H1 (cell line): ENCODE measurements at regions not wholly inside any gene's neighbourhood (a gene's known extent, or its start where the extent isn't known, plus 50 kb on each side); places are given as distances from the start of the nearest gene placed in this dataset.

Source experiments
- CTCF ChIA-PET: fragments of 300-600 bp; sonication (Branson Sonifier 250); formaldehyde crosslinking; loops from one replicate; lab custom pipeline; 2021; ENCODE audit not compliant: partially characterized antibody; lab: Charles Lee
- POLR2A ChIA-PET: fragments of 300-600 bp; sonication (Branson Sonifier 250); formaldehyde crosslinking; loops from one replicate; lab custom pipeline; 2021; ENCODE audit warnings: inconsistent platforms; ENCODE audit not compliant: partially characterized antibody; lab: Charles Lee
- DNase-seq, 2 experiments: peaks; one replicate each; pipeline versions ENCODE4 v3.0.0 to v3.0.0-alpha.2; 2010 to 2022; ENCODE audit warnings: low spot score in 2 of 2, low read depth in 1 of 2, mixed read lengths in 1 of 2
- FAIRE-seq: peaks from 2 replicates; lab custom pipeline; 2011; peaks lifted over from hg19 to GRCh38; lab: Jason Lieb, UNC
- H2AFZ ChIP-seq: 2 replicates; pipeline ENCODE4 v1.8.1; 2012; ENCODE audit warnings: low read length, inconsistent platforms
- H2AK5ac ChIP-seq: 2 replicates; pipeline ENCODE4 v1.6.1; 2013; ENCODE audit warnings: low read depth, low read length
- H2BK120ac ChIP-seq: replicated peaks from 2 replicates; pipeline ENCODE3; 2013; ENCODE audit warnings: low read depth, low read length, inconsistent platforms
- H2BK12ac ChIP-seq: 2 replicates; pipeline ENCODE4 v1.6.1; 2013; ENCODE audit warnings: low read depth, low read length
- H2BK15ac ChIP-seq: 2 replicates; pipeline ENCODE4 v1.6.1; 2013; ENCODE audit warnings: low read length
- H2BK20ac ChIP-seq: 2 replicates; pipeline ENCODE4 v1.6.1; 2013; ENCODE audit warnings: low read length
- H2BK5ac ChIP-seq: 2 replicates; pipeline ENCODE4 v1.6.1; 2013; ENCODE audit warnings: low read depth, low read length
- H3K14ac ChIP-seq: 2 replicates; pipeline ENCODE4 v1.6.1; 2013; ENCODE audit warnings: inconsistent platforms; ENCODE audit not compliant: insufficient read length
- H3K18ac ChIP-seq: 2 replicates; pipeline ENCODE4 v1.6.1; 2013; ENCODE audit warnings: low read length; ENCODE audit errors: extremely low read depth
- H3K23ac ChIP-seq: 2 replicates; pipeline ENCODE4 v1.6.1; 2013; ENCODE audit warnings: inconsistent platforms; ENCODE audit not compliant: insufficient read length
- H3K23me2 ChIP-seq: 2 replicates; pipeline ENCODE4 v1.6.1; 2013; ENCODE audit warnings: low read depth, low read length
- H3K27ac ChIP-seq: 2 replicates; pipeline ENCODE4 v1.6.1; 2011; ENCODE audit warnings: low read depth, low read length, inconsistent platforms
- H3K27me3 ChIP-seq, 4 experiments: replicated peaks in 1 of 4; 1 replicate in 1 of 4; 2 replicates in 3 of 4; pipeline versions ENCODE4 v1.6.1 to v1.8.1; 2011 to 2013; ENCODE audit warnings: low read length in 3 of 4, mild to moderate bottlenecking in 3 of 4, inconsistent platforms in 2 of 4, mixed read lengths in 2 of 4, moderate library complexity in 1 of 4; ENCODE audit not compliant: control insufficient read depth in 3 of 4, insufficient read depth in 3 of 4; ENCODE audit errors: extremely low read depth in 1 of 4
- H3K36me3 ChIP-seq, 4 experiments: 2 replicates each; pipeline versions ENCODE4 v1.6.1 to v1.8.1; 2011 to 2013; ENCODE audit warnings: mild to moderate bottlenecking in 4 of 4, low read length in 3 of 4, moderate library complexity in 2 of 4, control low read depth in 1 of 4, inconsistent platforms in 1 of 4; ENCODE audit not compliant: insufficient read depth in 4 of 4, control insufficient read depth in 2 of 4
- H3K4ac ChIP-seq: replicated peaks from 2 replicates; pipeline ENCODE3; 2013; ENCODE audit warnings: low read length, low read depth, mixed read lengths, inconsistent platforms; ENCODE audit not compliant: insufficient read length
- H3K4me1 ChIP-seq, 4 experiments: replicated peaks in 1 of 4; 1 replicate in 1 of 4; 2 replicates in 3 of 4; pipeline versions ENCODE4 v1.6.1 to v1.8.1; 2011 to 2013; ENCODE audit warnings: low read length in 3 of 4, inconsistent platforms in 2 of 4, mixed read lengths in 1 of 4; ENCODE audit not compliant: insufficient read depth in 4 of 4, control insufficient read depth in 3 of 4
- H3K4me2 ChIP-seq, 2 experiments: 2 replicates each; pipeline versions ENCODE4 v1.6.1 to v1.8.1; 2011 to 2013; ENCODE audit warnings: low read depth in 2 of 2, low read length in 2 of 2, control low read depth in 1 of 2, inconsistent platforms in 1 of 2, mild to moderate bottlenecking in 1 of 2; ENCODE audit not compliant: insufficient read depth in 1 of 2
- H3K4me3 ChIP-seq, 4 experiments: fragments of 200-600, 300-600 bp in 1 of 4; sonication (generic), shearing (Covaris generic), sonication (Bioruptor Twin) in 1 of 4; 2 replicates each; pipeline versions ENCODE4 v1.5.1 to v1.8.1; 2011 to 2016; ENCODE audit warnings: low read length in 4 of 4, low read depth in 3 of 4, control low read depth in 2 of 4, inconsistent platforms in 2 of 4, mild to moderate bottlenecking in 2 of 4, mixed read lengths in 1 of 4, moderate library complexity in 1 of 4; ENCODE audit not compliant: insufficient read depth in 2 of 4; ENCODE audit errors: extremely low read depth in 1 of 4
- H3K56ac ChIP-seq: replicated peaks from 2 replicates; pipeline ENCODE3; 2013; ENCODE audit warnings: low read depth, mild to moderate bottlenecking, mixed read lengths, low read length, inconsistent platforms; ENCODE audit not compliant: insufficient read length
- H3K79me1 ChIP-seq: 2 replicates; pipeline ENCODE4 v1.6.1; 2013; ENCODE audit warnings: low read depth, low read length, control low read depth
- H3K79me2 ChIP-seq, 2 experiments: 2 replicates each; pipeline versions ENCODE4 v1.6.1 to v1.8.1; 2012 to 2013; ENCODE audit warnings: low read length in 2 of 2, mild to moderate bottlenecking in 2 of 2, inconsistent platforms in 1 of 2; ENCODE audit not compliant: insufficient read depth in 2 of 2, control insufficient read depth in 1 of 2
- H3K9ac ChIP-seq, 4 experiments: replicated peaks in 1 of 4; 1 replicate in 1 of 4; 2 replicates in 3 of 4; pipeline versions ENCODE4 v1.6.1 to v1.8.1; 2011 to 2013; ENCODE audit warnings: low read depth in 3 of 4, low read length in 3 of 4, control low read depth in 2 of 4, mild to moderate bottlenecking in 2 of 4, moderate library complexity in 2 of 4, inconsistent platforms in 1 of 4; ENCODE audit errors: extremely low read depth in 1 of 4
- H3K9me3 ChIP-seq, 2 experiments: 2 replicates each; pipeline versions ENCODE4 v1.6.1 to v1.8.1; 2012 to 2013; ENCODE audit warnings: mild to moderate bottlenecking in 2 of 2, moderate library complexity in 2 of 2, control low read depth in 1 of 2, inconsistent platforms in 1 of 2, low read depth in 1 of 2, low read length in 1 of 2, mixed read lengths in 1 of 2; ENCODE audit not compliant: insufficient read depth in 2 of 2
- H4K20me1 ChIP-seq, 2 experiments: replicated peaks in 1 of 2; 2 replicates each; pipeline versions ENCODE3 to v1.8.1; 2011 to 2013; ENCODE audit warnings: inconsistent platforms in 2 of 2, low read length in 2 of 2, mild to moderate bottlenecking in 1 of 2; ENCODE audit not compliant: insufficient read depth in 2 of 2, control insufficient read depth in 1 of 2
- H4K5ac ChIP-seq: 2 replicates; pipeline ENCODE4 v1.6.1; 2013; ENCODE audit warnings: low read length, low read depth, mixed read lengths, inconsistent platforms; ENCODE audit not compliant: insufficient read length
- H4K8ac ChIP-seq: 2 replicates; pipeline ENCODE4 v1.8.0; 2013; ENCODE audit warnings: mild to moderate bottlenecking, moderate library complexity, low read length, inconsistent platforms; ENCODE audit not compliant: insufficient read depth; ENCODE audit errors: extremely low read depth
- H4K91ac ChIP-seq: replicated peaks from 2 replicates; pipeline ENCODE3; 2013; ENCODE audit warnings: low read length, mixed read lengths, inconsistent platforms; ENCODE audit not compliant: insufficient read length
- ATF2 ChIP-seq: IDR thresholded peaks from 2 replicates; pipeline ENCODE4 v1.6.1; 2012; ENCODE audit warnings: low read length, inconsistent platforms
- BACH1 ChIP-seq: IDR thresholded peaks from 2 replicates; pipeline ENCODE4 v1.6.1; 2012; ENCODE audit warnings: low read length, improper control_type of control experiment
- CEBPB ChIP-seq: IDR thresholded peaks from 2 replicates; pipeline ENCODE4 v1.6.1; 2012; ENCODE audit warnings: low read depth, low read length
- EGR1 ChIP-seq: IDR thresholded peaks from 2 replicates; pipeline ENCODE4 v1.6.1; 2011; ENCODE audit warnings: low read depth, low read length, borderline replicate concordance
- KDM4A ChIP-seq: IDR thresholded peaks from one replicate; pipeline ENCODE4 v1.7.1; 2012; ENCODE audit warnings: low read depth, mild to moderate bottlenecking, moderate library complexity, low read length, inconsistent platforms; ENCODE audit not compliant: severe bottlenecking
- KDM5A ChIP-seq: fragments of 200-600 bp; IDR thresholded peaks from 2 replicates; pipeline ENCODE4 v1.7.1; 2012; ENCODE audit warnings: mild to moderate bottlenecking, low read length, inconsistent platforms, mixed read lengths
- MAX ChIP-seq: IDR thresholded peaks from 2 replicates; pipeline ENCODE4 v1.6.1; 2012; ENCODE audit warnings: inconsistent platforms
- PHF8 ChIP-seq: fragments of 200-600 bp; sonication (generic); conservative IDR thresholded peaks from 2 replicates; pipeline ENCODE4 v1.7.1; 2012; ENCODE audit warnings: low read depth, mild to moderate bottlenecking, inconsistent platforms, low read length, moderate library complexity
- SAP30 ChIP-seq: fragments of 300-600 bp; sonication (generic); IDR thresholded peaks from 2 replicates; pipeline ENCODE4 v1.7.1; 2012; ENCODE audit warnings: low read length, moderate library complexity, mild to moderate bottlenecking, inconsistent platforms; ENCODE audit not compliant: insufficient read depth, insufficient replicate concordance
- SIN3A ChIP-seq, 2 experiments: IDR thresholded peaks in 1 of 2; conservative IDR thresholded peaks in 1 of 2; 2 replicates each; pipeline ENCODE4 v1.6.1; 2011 to 2012; ENCODE audit warnings: low read length in 2 of 2, improper control_type of control experiment in 1 of 2, low read depth in 1 of 2, mild to moderate bottlenecking in 1 of 2
- SP1 ChIP-seq: IDR thresholded peaks from 2 replicates; pipeline ENCODE4 v1.6.1; 2011; ENCODE audit warnings: low read depth, low read length
- SP2 ChIP-seq: IDR thresholded peaks from 2 replicates; pipeline ENCODE4 v1.6.1; 2012; ENCODE audit warnings: mild to moderate bottlenecking, low read length, inconsistent platforms
- TCF12 ChIP-seq: IDR thresholded peaks from 2 replicates; pipeline ENCODE4 v1.6.1; 2011; ENCODE audit warnings: low read depth, mild to moderate bottlenecking, low read length
- TEAD4 ChIP-seq: IDR thresholded peaks from 2 replicates; pipeline ENCODE4 v1.6.1; 2012; ENCODE audit warnings: low read depth, low read length, inconsistent platforms, mixed read lengths
- ZNF274 ChIP-seq: IDR thresholded peaks from 2 replicates; pipeline ENCODE4 v1.7.0; 2012; ENCODE audit warnings: low read length, borderline replicate concordance; ENCODE audit errors: extremely low read depth

- no peaks in the 10 kb centered on the region for H3K9me3 ChIP-seq
- H3K4me2 ChIP-seq: no peak overlapping the region
- FAIRE-seq: no peak
- H4K20me1 ChIP-seq: no peaks in the 10 kb centered on the region
- H2BK120ac ChIP-seq: no peak overlapping the region
- H2AFZ ChIP-seq: peak overlapping the region; percentile 56; the same call in 1 of the 2 replicates
- no peak overlapping the region for H3K23ac ChIP-seq
- no peaks in the 10 kb centered on the region for H3K79me2 ChIP-seq
- no peak overlapping the region for H2BK5ac ChIP-seq
- H3K4ac ChIP-seq: no peak overlapping the region
- no peak overlapping the region for H3K4me3 ChIP-seq
- H3K23me2 ChIP-seq: no peaks in the 10 kb centered on the region; the same call in 1 of the 2 replicates
- DNase-seq: no peak
- H4K91ac ChIP-seq: no peak overlapping the region
- H3K14ac ChIP-seq: no peak overlapping the region
- no peak overlapping the region for H2BK15ac ChIP-seq
- H3K27me3 ChIP-seq: no peaks in the 10 kb centered on the region
- no peak overlapping the region for H2BK20ac ChIP-seq
- H4K8ac ChIP-seq: no peak overlapping the region
- ChIA-PET CTCF (interaction anchor here (0.6 to 0.7 kb wide), 2 partner anchors 556 to 1000 kb away, joined by 3 read pairs; no protein-coding TSS in a partner anchor), POLR2A (no interaction called here)
- no peaks in the 10 kb centered on the region for H3K36me3 ChIP-seq
- no peak overlapping the region for H3K27ac ChIP-seq
- H2BK12ac ChIP-seq: no peak overlapping the region
- no peaks in the 10 kb centered on the region for H3K79me1 ChIP-seq
- H3K4me1 ChIP-seq: no peaks in the 10 kb centered on the region
- no peak overlapping the region for H3K18ac ChIP-seq
- H3K9ac ChIP-seq: no peak overlapping the region
- H3K56ac ChIP-seq: no peak overlapping the region
- no peak overlapping the region for H2AK5ac ChIP-seq
- no peak overlapping the region for H4K5ac ChIP-seq
- TF ChIP-seq ZNF274 (no peak), SP1 (no peak), CEBPB (no peak), KDM4A (no peak), SIN3A (conservative IDR thresholded peaks at IDR 0.05 in 1 of 2, IDR thresholded peaks at IDR 0.05 in 1 of 2; ENCODE audit: low read depth in 1 of 2, low read length in 2 of 2) (no peak), SAP30 (no peak), TCF12 (no peak), ATF2 (no peak), BACH1 (no peak), PHF8 (no peak), SP2 (no peak), TEAD4 (no peak), MAX (no peak), KDM5A (no peak), EGR1 (no peak)
Measured at GRCh38 chr4:124253080-124253479, 459.5 kb downstream of the ANKRD50 start.
